ENCODE measurements at regions not wholly inside any gene's neighbourhood (a gene's known extent, or its start where the extent isn't known, plus 50 kb on each side); places are given as distances from the start of the nearest gene placed in this dataset.

GRCh38 chr18:10240973-10241372, 213.5 kb upstream of the APCDD1 start:
- H3K9me1 ChIP-seq (ENCODE audit: insufficient read depth, low read length): no peaks in the 10 kb centered on the region
- no peak overlapping the region for H2BK5ac ChIP-seq (ENCODE audit: low read depth, low read length, poor library complexity, severe bottlenecking)
- no peak overlapping the region for H2BK15ac ChIP-seq (ENCODE audit: low read depth, low read length)
- dilution Hi-C loops (cut with HindIII; ENCODE audit: low sequenced_read_pairs, unreplicated experiment) (no loop called here), intact Hi-C loops (cut with micrococcal nuclease) (no loop called here), in situ Hi-C loops (cut with MboI; ENCODE audit: low sequenced_read_pairs) (no loop called here)
- no peak overlapping the region for H2AK5ac ChIP-seq (ENCODE audit: low read depth, low read length)
- H3K27ac ChIP-seq (ENCODE audit: insufficient read depth, low read length): no peak overlapping the region
- BruUV-seq (replicated peaks): no TSS peak
- no peak overlapping the region for H2AK9ac ChIP-seq (replicated peaks; ENCODE audit: low read depth, low read length, poor library complexity)
- H4K8ac ChIP-seq (ENCODE audit: low read depth in 2 of 2, low read length in 2 of 2): no peak overlapping the region
- TF ChIP-seq CHD1 (IDR thresholded peaks at IDR 0.05; ENCODE audit: low read depth, low read length) (no peak), RAD21 (IDR thresholded peaks at IDR 0.05; ENCODE audit: low read length) (no peak), POLR2A (IDR thresholded peaks at IDR 0.05; ENCODE audit: low read depth, low read length) (no peak), NFE2L2 (IDR thresholded peaks at IDR 0.05; ENCODE audit: low read depth, low read length) (no peak), CEBPB (IDR thresholded peaks at IDR 0.05; ENCODE audit: low read depth, low read length) (no peak), MAFK (IDR thresholded peaks at IDR 0.05; ENCODE audit: low read depth, low read length) (no peak), BHLHE40 (IDR thresholded peaks at IDR 0.05; ENCODE audit: low read depth, low read length) (no peak), SMC3 (IDR thresholded peaks at IDR 0.05; ENCODE audit: low read depth, low read length) (no peak), RFX5 (IDR thresholded peaks at IDR 0.05; ENCODE audit: low read depth, low read length) (no peak), MAZ (IDR thresholded peaks at IDR 0.05; ENCODE audit: borderline replicate concordance, low read depth, low read length) (no peak), RCOR1 (IDR thresholded peaks at IDR 0.05; ENCODE audit: insufficient replicate concordance, low read length) (no peak), USF2 (IDR thresholded peaks at IDR 0.05; ENCODE audit: low read depth, low read length) (no peak), FOS (IDR thresholded peaks at IDR 0.05; ENCODE audit: low read depth, low read length) (no peak), MXI1 (IDR thresholded peaks at IDR 0.05; ENCODE audit: borderline replicate concordance, low read depth, low read length) (no peak)
- TF ChIP-seq, protein P1, sequence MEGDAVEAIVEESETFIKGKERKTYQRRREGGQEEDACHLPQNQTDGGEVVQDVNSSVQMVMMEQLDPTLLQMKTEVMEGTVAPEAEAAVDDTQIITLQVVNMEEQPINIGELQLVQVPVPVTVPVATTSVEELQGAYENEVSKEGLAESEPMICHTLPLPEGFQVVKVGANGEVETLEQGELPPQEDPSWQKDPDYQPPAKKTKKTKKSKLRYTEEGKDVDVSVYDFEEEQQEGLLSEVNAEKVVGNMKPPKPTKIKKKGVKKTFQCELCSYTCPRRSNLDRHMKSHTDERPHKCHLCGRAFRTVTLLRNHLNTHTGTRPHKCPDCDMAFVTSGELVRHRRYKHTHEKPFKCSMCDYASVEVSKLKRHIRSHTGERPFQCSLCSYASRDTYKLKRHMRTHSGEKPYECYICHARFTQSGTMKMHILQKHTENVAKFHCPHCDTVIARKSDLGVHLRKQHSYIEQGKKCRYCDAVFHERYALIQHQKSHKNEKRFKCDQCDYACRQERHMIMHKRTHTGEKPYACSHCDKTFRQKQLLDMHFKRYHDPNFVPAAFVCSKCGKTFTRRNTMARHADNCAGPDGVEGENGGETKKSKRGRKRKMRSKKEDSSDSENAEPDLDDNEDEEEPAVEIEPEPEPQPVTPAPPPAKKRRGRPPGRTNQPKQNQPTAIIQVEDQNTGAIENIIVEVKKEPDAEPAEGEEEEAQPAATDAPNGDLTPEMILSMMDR (conservative IDR thresholded peaks at IDR 0.05; ENCODE audit: low read depth, low read length): no peak
- TF ChIP-seq, protein P2, sequence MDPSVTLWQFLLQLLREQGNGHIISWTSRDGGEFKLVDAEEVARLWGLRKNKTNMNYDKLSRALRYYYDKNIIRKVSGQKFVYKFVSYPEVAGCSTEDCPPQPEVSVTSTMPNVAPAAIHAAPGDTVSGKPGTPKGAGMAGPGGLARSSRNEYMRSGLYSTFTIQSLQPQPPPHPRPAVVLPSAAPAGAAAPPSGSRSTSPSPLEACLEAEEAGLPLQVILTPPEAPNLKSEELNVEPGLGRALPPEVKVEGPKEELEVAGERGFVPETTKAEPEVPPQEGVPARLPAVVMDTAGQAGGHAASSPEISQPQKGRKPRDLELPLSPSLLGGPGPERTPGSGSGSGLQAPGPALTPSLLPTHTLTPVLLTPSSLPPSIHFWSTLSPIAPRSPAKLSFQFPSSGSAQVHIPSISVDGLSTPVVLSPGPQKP (IDR thresholded peaks at IDR 0.05; ENCODE audit: borderline replicate concordance, low read depth, low read length): no peak
- H3K14ac ChIP-seq (replicated peaks; ENCODE audit: low read depth, low read length): no peak overlapping the region
- no peaks in the 10 kb centered on the region; the same call in 1 of the 2 replicates for H3K4me1 ChIP-seq (ENCODE audit: control insufficient read depth, insufficient read depth, low read length)
- no peak overlapping the region for H3K4me3 ChIP-seq (ENCODE audit: insufficient read depth, low read depth, low read length)
- no peak overlapping the region for H2BK20ac ChIP-seq (ENCODE audit: low read depth, low read length)
- ChIA-PET POLR2A (ENCODE audit: unreplicated experiment) (no interaction called here), CTCF (interaction anchor here (1.0 kb wide), 1 partner anchor 10 kb away, joined by 3 read pairs; no protein-coding TSS in a partner anchor)
- no peak overlapping the region for H4K91ac ChIP-seq (ENCODE audit: insufficient read depth, low read depth, low read length)
- H3K18ac ChIP-seq (ENCODE audit: low read depth, low read length): no peak overlapping the region
- no peak for DNase-seq
- H3K36me3 ChIP-seq (ENCODE audit: control insufficient read depth, insufficient read depth, low read length): no peaks in the 10 kb centered on the region
- H3K4ac ChIP-seq (ENCODE audit: low read depth, low read length): no peak overlapping the region
- no peaks in the 10 kb centered on the region for H3K9me3 ChIP-seq (ENCODE audit: control insufficient read depth, insufficient read depth, low read length)
- peaks cover 7% of the 10 kb centered on the region for H3K27me3 ChIP-seq (ENCODE audit: control insufficient read depth, insufficient read depth, low read length)
- H3K23ac ChIP-seq (ENCODE audit: low read depth, low read length): no peak overlapping the region
- no peak overlapping the region for H2AFZ ChIP-seq (replicated peaks; ENCODE audit: low read length, poor library complexity)
- no peaks in the 10 kb centered on the region for H4K20me1 ChIP-seq (ENCODE audit: insufficient read depth, low read length)
- H3K56ac ChIP-seq (ENCODE audit: extremely low read depth, insufficient read depth, low read length): no peak overlapping the region
- WGBS, 2 experiments (ENCODE audit: extremely low coverage in 2 of 2, insufficient read length in 1 of 2): 55% methylated on average over 2 of the region's 2 CpGs; no CpG with 5 or more reads in 1 of the 2 experiments
- H3K4me2 ChIP-seq (ENCODE audit: low read depth, low read length): no peak overlapping the region
- no peaks in the 10 kb centered on the region for H3K79me1 ChIP-seq (ENCODE audit: low read depth in 1 of 2, low read length in 2 of 2)
- H3K9ac ChIP-seq (ENCODE audit: low read depth, low read length): no peak overlapping the region
- H2BK120ac ChIP-seq (ENCODE audit: low read depth, low read length): no peak overlapping the region
- H4K5ac ChIP-seq (ENCODE audit: low read depth, low read length): no peak overlapping the region
- ATAC-seq (ENCODE audit: low read depth): no peak

Data from IMR-90 (cell line).